H1 (cell line): ENCODE measurements at regions not wholly inside any gene's neighbourhood (a gene's known extent, or its start where the extent isn't known, plus 50 kb on each side); places are given as distances from the start of the nearest gene placed in this dataset.

Experiments used
- CTCF ChIA-PET: fragments of 300-600 bp; sonication (Branson Sonifier 250); formaldehyde crosslinking; loops from one replicate; lab custom pipeline; 2021; ENCODE audit not compliant: partially characterized antibody; lab: Charles Lee
- POLR2A ChIA-PET: fragments of 300-600 bp; sonication (Branson Sonifier 250); formaldehyde crosslinking; loops from one replicate; lab custom pipeline; 2021; ENCODE audit warnings: inconsistent platforms; ENCODE audit not compliant: partially characterized antibody; lab: Charles Lee
- DNase-seq, 2 experiments: peaks; one replicate each; pipeline versions ENCODE4 v3.0.0 to v3.0.0-alpha.2; 2010 to 2022; ENCODE audit warnings: low spot score in 2 of 2, low read depth in 1 of 2, mixed read lengths in 1 of 2
- FAIRE-seq: peaks from 2 replicates; lab custom pipeline; 2011; peaks lifted over from hg19 to GRCh38; lab: Jason Lieb, UNC
- H2AFZ ChIP-seq: 2 replicates; pipeline ENCODE4 v1.8.1; 2012; ENCODE audit warnings: low read length, inconsistent platforms
- H2AK5ac ChIP-seq: 2 replicates; pipeline ENCODE4 v1.6.1; 2013; ENCODE audit warnings: low read depth, low read length
- H2BK120ac ChIP-seq: replicated peaks from 2 replicates; pipeline ENCODE3; 2013; ENCODE audit warnings: low read depth, low read length, inconsistent platforms
- H2BK12ac ChIP-seq: 2 replicates; pipeline ENCODE4 v1.6.1; 2013; ENCODE audit warnings: low read depth, low read length
- H2BK15ac ChIP-seq: 2 replicates; pipeline ENCODE4 v1.6.1; 2013; ENCODE audit warnings: low read length
- H2BK20ac ChIP-seq: 2 replicates; pipeline ENCODE4 v1.6.1; 2013; ENCODE audit warnings: low read length
- H2BK5ac ChIP-seq: 2 replicates; pipeline ENCODE4 v1.6.1; 2013; ENCODE audit warnings: low read depth, low read length
- H3K14ac ChIP-seq: 2 replicates; pipeline ENCODE4 v1.6.1; 2013; ENCODE audit warnings: inconsistent platforms; ENCODE audit not compliant: insufficient read length
- H3K18ac ChIP-seq: 2 replicates; pipeline ENCODE4 v1.6.1; 2013; ENCODE audit warnings: low read length; ENCODE audit errors: extremely low read depth
- H3K23ac ChIP-seq: 2 replicates; pipeline ENCODE4 v1.6.1; 2013; ENCODE audit warnings: inconsistent platforms; ENCODE audit not compliant: insufficient read length
- H3K23me2 ChIP-seq: 2 replicates; pipeline ENCODE4 v1.6.1; 2013; ENCODE audit warnings: low read depth, low read length
- H3K27ac ChIP-seq: 2 replicates; pipeline ENCODE4 v1.6.1; 2011; ENCODE audit warnings: low read depth, low read length, inconsistent platforms
- H3K27me3 ChIP-seq, 4 experiments: replicated peaks in 1 of 4; 1 replicate in 1 of 4; 2 replicates in 3 of 4; pipeline versions ENCODE4 v1.6.1 to v1.8.1; 2011 to 2013; ENCODE audit warnings: low read length in 3 of 4, mild to moderate bottlenecking in 3 of 4, inconsistent platforms in 2 of 4, mixed read lengths in 2 of 4, moderate library complexity in 1 of 4; ENCODE audit not compliant: control insufficient read depth in 3 of 4, insufficient read depth in 3 of 4; ENCODE audit errors: extremely low read depth in 1 of 4
- H3K36me3 ChIP-seq, 4 experiments: 2 replicates each; pipeline versions ENCODE4 v1.6.1 to v1.8.1; 2011 to 2013; ENCODE audit warnings: mild to moderate bottlenecking in 4 of 4, low read length in 3 of 4, moderate library complexity in 2 of 4, control low read depth in 1 of 4, inconsistent platforms in 1 of 4; ENCODE audit not compliant: insufficient read depth in 4 of 4, control insufficient read depth in 2 of 4
- H3K4ac ChIP-seq: replicated peaks from 2 replicates; pipeline ENCODE3; 2013; ENCODE audit warnings: low read length, low read depth, mixed read lengths, inconsistent platforms; ENCODE audit not compliant: insufficient read length
- H3K4me1 ChIP-seq, 4 experiments: replicated peaks in 1 of 4; 1 replicate in 1 of 4; 2 replicates in 3 of 4; pipeline versions ENCODE4 v1.6.1 to v1.8.1; 2011 to 2013; ENCODE audit warnings: low read length in 3 of 4, inconsistent platforms in 2 of 4, mixed read lengths in 1 of 4; ENCODE audit not compliant: insufficient read depth in 4 of 4, control insufficient read depth in 3 of 4
- H3K4me2 ChIP-seq, 2 experiments: 2 replicates each; pipeline versions ENCODE4 v1.6.1 to v1.8.1; 2011 to 2013; ENCODE audit warnings: low read depth in 2 of 2, low read length in 2 of 2, control low read depth in 1 of 2, inconsistent platforms in 1 of 2, mild to moderate bottlenecking in 1 of 2; ENCODE audit not compliant: insufficient read depth in 1 of 2
- H3K4me3 ChIP-seq, 4 experiments: fragments of 200-600, 300-600 bp in 1 of 4; sonication (generic), shearing (Covaris generic), sonication (Bioruptor Twin) in 1 of 4; 2 replicates each; pipeline versions ENCODE4 v1.5.1 to v1.8.1; 2011 to 2016; ENCODE audit warnings: low read length in 4 of 4, low read depth in 3 of 4, control low read depth in 2 of 4, inconsistent platforms in 2 of 4, mild to moderate bottlenecking in 2 of 4, mixed read lengths in 1 of 4, moderate library complexity in 1 of 4; ENCODE audit not compliant: insufficient read depth in 2 of 4; ENCODE audit errors: extremely low read depth in 1 of 4
- H3K56ac ChIP-seq: replicated peaks from 2 replicates; pipeline ENCODE3; 2013; ENCODE audit warnings: low read depth, mild to moderate bottlenecking, mixed read lengths, low read length, inconsistent platforms; ENCODE audit not compliant: insufficient read length
- H3K79me1 ChIP-seq: 2 replicates; pipeline ENCODE4 v1.6.1; 2013; ENCODE audit warnings: low read depth, low read length, control low read depth
- H3K79me2 ChIP-seq, 2 experiments: 2 replicates each; pipeline versions ENCODE4 v1.6.1 to v1.8.1; 2012 to 2013; ENCODE audit warnings: low read length in 2 of 2, mild to moderate bottlenecking in 2 of 2, inconsistent platforms in 1 of 2; ENCODE audit not compliant: insufficient read depth in 2 of 2, control insufficient read depth in 1 of 2
- H3K9ac ChIP-seq, 4 experiments: replicated peaks in 1 of 4; 1 replicate in 1 of 4; 2 replicates in 3 of 4; pipeline versions ENCODE4 v1.6.1 to v1.8.1; 2011 to 2013; ENCODE audit warnings: low read depth in 3 of 4, low read length in 3 of 4, control low read depth in 2 of 4, mild to moderate bottlenecking in 2 of 4, moderate library complexity in 2 of 4, inconsistent platforms in 1 of 4; ENCODE audit errors: extremely low read depth in 1 of 4
- H3K9me3 ChIP-seq, 2 experiments: 2 replicates each; pipeline versions ENCODE4 v1.6.1 to v1.8.1; 2012 to 2013; ENCODE audit warnings: mild to moderate bottlenecking in 2 of 2, moderate library complexity in 2 of 2, control low read depth in 1 of 2, inconsistent platforms in 1 of 2, low read depth in 1 of 2, low read length in 1 of 2, mixed read lengths in 1 of 2; ENCODE audit not compliant: insufficient read depth in 2 of 2
- H4K20me1 ChIP-seq, 2 experiments: replicated peaks in 1 of 2; 2 replicates each; pipeline versions ENCODE3 to v1.8.1; 2011 to 2013; ENCODE audit warnings: inconsistent platforms in 2 of 2, low read length in 2 of 2, mild to moderate bottlenecking in 1 of 2; ENCODE audit not compliant: insufficient read depth in 2 of 2, control insufficient read depth in 1 of 2
- H4K5ac ChIP-seq: 2 replicates; pipeline ENCODE4 v1.6.1; 2013; ENCODE audit warnings: low read length, low read depth, mixed read lengths, inconsistent platforms; ENCODE audit not compliant: insufficient read length
- H4K8ac ChIP-seq: 2 replicates; pipeline ENCODE4 v1.8.0; 2013; ENCODE audit warnings: mild to moderate bottlenecking, moderate library complexity, low read length, inconsistent platforms; ENCODE audit not compliant: insufficient read depth; ENCODE audit errors: extremely low read depth
- H4K91ac ChIP-seq: replicated peaks from 2 replicates; pipeline ENCODE3; 2013; ENCODE audit warnings: low read length, mixed read lengths, inconsistent platforms; ENCODE audit not compliant: insufficient read length
- CEBPB ChIP-seq: IDR thresholded peaks from 2 replicates; pipeline ENCODE4 v1.6.1; 2012; ENCODE audit warnings: low read depth, low read length
- SP1 ChIP-seq: IDR thresholded peaks from 2 replicates; pipeline ENCODE4 v1.6.1; 2011; ENCODE audit warnings: low read depth, low read length
- TAF7 ChIP-seq: optimal IDR thresholded peaks from 2 replicates; pipeline ENCODE3; 2011; ENCODE audit warnings: low read depth, mild to moderate bottlenecking, inconsistent platforms, low read length, moderate library complexity, borderline replicate concordance
- WGBS, 2 experiments: shearing (Covaris generic) in 1 of 2; methylation state at CpG; one replicate each; pipeline versions ENCODE4 v1.1.6 to v1.1.7; 2013 to 2015; ENCODE audit warnings: low lambda C conversion rate in 2 of 2, mixed read lengths in 2 of 2, inconsistent platforms in 1 of 2, low coverage in 1 of 2, missing lambda C conversion rate in 1 of 2; ENCODE audit not compliant: insufficient replicate concordance in 2 of 2, insufficient coverage in 1 of 2, insufficient read length in 1 of 2; ENCODE audit errors: extremely low coverage in 1 of 2, missing lambda C conversion rate in 1 of 2; 5-methylcytosine and 5-hydroxymethylcytosine counted together

DNA sequence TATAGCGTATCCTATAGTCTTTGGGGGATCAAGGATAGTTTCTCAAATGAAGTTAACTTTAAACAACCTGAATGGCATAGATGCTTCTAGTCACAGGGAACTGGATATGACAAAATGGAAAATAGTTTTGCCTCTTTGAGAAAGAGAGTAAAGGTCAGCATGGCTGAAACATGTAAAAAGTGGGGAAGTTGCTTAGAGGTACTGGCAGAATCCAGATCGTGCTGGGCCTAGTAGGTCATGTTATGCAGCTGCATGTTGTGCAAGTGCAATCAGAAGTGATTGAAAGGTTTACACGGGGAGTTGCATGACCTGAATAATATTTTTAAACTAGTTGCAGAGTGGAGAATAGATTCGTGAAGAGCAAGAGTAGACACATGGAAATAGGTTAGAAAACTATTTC, 201.1 kb upstream of the HDAC9 start:
- no peak overlapping the region for H3K4me2 ChIP-seq
- no peaks in the 10 kb centered on the region for H3K79me1 ChIP-seq
- 90% methylated on average over 4 of the region's 4 CpGs; no CpG with 5 or more reads in 1 of the 2 experiments for WGBS, 2 experiments
- H2AK5ac ChIP-seq: no peak overlapping the region
- no peaks in the 10 kb centered on the region for H3K36me3 ChIP-seq
- TF ChIP-seq SP1 (no peak), TAF7 (no peak), CEBPB (no peak)
- H4K5ac ChIP-seq: no peak overlapping the region
- H3K9ac ChIP-seq: no peak overlapping the region
- H3K18ac ChIP-seq: no peak overlapping the region
- ChIA-PET POLR2A (no interaction called here), CTCF (interaction anchor here (1.2 to 2.1 kb wide), 3 partner anchors 26 to 53 kb away, joined by 4 to 5 read pairs (median 4); no protein-coding TSS in a partner anchor)
- DNase-seq (no peak), FAIRE-seq (no peak)
- no peak overlapping the region for H4K8ac ChIP-seq
- no peak overlapping the region for H3K27ac ChIP-seq
- no peak overlapping the region for H2BK120ac ChIP-seq
- no peaks in the 10 kb centered on the region for H4K20me1 ChIP-seq
- H2BK12ac ChIP-seq: no peak overlapping the region
- H4K91ac ChIP-seq: no peak overlapping the region
- H3K4me1 ChIP-seq: no peaks in the 10 kb centered on the region
- no peak overlapping the region for H2BK15ac ChIP-seq
- no peak overlapping the region for H3K14ac ChIP-seq
- H2AFZ ChIP-seq: no peak overlapping the region
- no peak overlapping the region for H3K23ac ChIP-seq
- no peaks in the 10 kb centered on the region for H3K27me3 ChIP-seq
- H2BK20ac ChIP-seq: no peak overlapping the region
- no peak overlapping the region for H2BK5ac ChIP-seq
- H3K56ac ChIP-seq: no peak overlapping the region
- H3K4ac ChIP-seq: no peak overlapping the region
- no peak overlapping the region for H3K4me3 ChIP-seq
- no peaks in the 10 kb centered on the region for H3K79me2 ChIP-seq
- no peaks in the 10 kb centered on the region for H3K23me2 ChIP-seq
- H3K9me3 ChIP-seq: no peaks in the 10 kb centered on the region
